ENCODE measurements at regions not wholly inside any gene's neighbourhood (a gene's known extent, or its start where the extent isn't known, plus 50 kb on each side); places are given as distances from the start of the nearest gene placed in this dataset.
"Not testable (repeated sequence)": the region's sequence is repeated elsewhere in the genome, so short reads cannot be mapped to it uniquely, and the experiment has no call there.

DNA sequence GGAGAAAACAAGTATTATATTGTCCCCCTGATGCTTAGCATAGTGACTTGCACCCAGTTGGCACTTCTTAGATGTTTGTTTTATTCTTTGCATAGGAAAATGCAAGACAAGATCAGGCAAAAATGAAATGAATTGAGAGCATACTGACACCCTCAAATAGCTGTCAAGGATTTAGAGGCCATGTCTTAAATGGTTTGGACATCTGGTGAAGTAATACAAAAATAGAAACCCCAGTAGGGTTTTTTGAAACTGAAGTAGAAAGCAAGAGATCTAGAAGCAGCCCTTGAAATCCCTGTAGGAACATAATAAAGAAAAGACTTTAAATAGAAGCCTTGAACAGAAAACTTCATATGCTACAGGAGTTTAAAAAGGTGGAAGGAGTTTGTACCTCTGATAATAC lies 174.3 kb downstream of the ANXA1 start:
- no peaks in the 10 kb centered on the region for H3K27me3 ChIP-seq (ENCODE audit: insufficient read depth)
- H3K4me3 Mint-ChIP-seq: no peak overlapping the region
- no peak overlapping the region for H3K4me3 ChIP-seq
- no peaks in the 10 kb centered on the region for H3K4me1 ChIP-seq (ENCODE audit: insufficient read depth)
- H4K20me1 ChIP-seq (replicated peaks; ENCODE audit: insufficient read depth): no peaks in the 10 kb centered on the region
- H3K27ac ChIP-seq (ENCODE audit: low read depth): no peak overlapping the region
- DNase-seq (ENCODE audit: low spot score) (no peak), ATAC-seq (no peak)
- no peaks in the 10 kb centered on the region for H3K36me3 ChIP-seq (ENCODE audit: insufficient read depth)
- H3K9me3 Mint-ChIP-seq: no peaks in the 10 kb centered on the region
- H3F3A ChIP-seq (replicated peaks; ENCODE audit: low read depth): no peaks in the 10 kb centered on the region
- TF ChIP-seq CREB1 (CRISPR knock-in tag; IDR thresholded peaks at IDR 0.05; ENCODE audit: low read depth) (no peak), JUNB (IDR thresholded peaks at IDR 0.05; ENCODE audit: unreplicated experiment) (no peak)
- H3K27me3 Mint-ChIP-seq (ENCODE audit: insufficient read depth, low read depth, poor library complexity): peaks cover 2% of the 10 kb centered on the region
- no peaks in the 10 kb centered on the region for H3K79me2 ChIP-seq (replicated peaks; ENCODE audit: insufficient read depth)
- no peaks in the 10 kb centered on the region for H3K36me3 Mint-ChIP-seq (ENCODE audit: low read depth)
- no peaks in the 10 kb centered on the region for H3K9me2 ChIP-seq (ENCODE audit: insufficient read depth)
- no peak overlapping the region for H3K27ac Mint-ChIP-seq
- no peaks in the 10 kb centered on the region for H3K4me1 Mint-ChIP-seq
- no peak overlapping the region for H3K4me2 ChIP-seq
- no peak overlapping the region for H2AFZ ChIP-seq

GRCh38 chr9:73327149-73327548 lies 175.5 kb downstream of the ANXA1 start:
- H3K9me3 Mint-ChIP-seq: no peaks in the 10 kb centered on the region
- ATAC-seq (no peak), DNase-seq (ENCODE audit: low spot score) (no peak)

DNA sequence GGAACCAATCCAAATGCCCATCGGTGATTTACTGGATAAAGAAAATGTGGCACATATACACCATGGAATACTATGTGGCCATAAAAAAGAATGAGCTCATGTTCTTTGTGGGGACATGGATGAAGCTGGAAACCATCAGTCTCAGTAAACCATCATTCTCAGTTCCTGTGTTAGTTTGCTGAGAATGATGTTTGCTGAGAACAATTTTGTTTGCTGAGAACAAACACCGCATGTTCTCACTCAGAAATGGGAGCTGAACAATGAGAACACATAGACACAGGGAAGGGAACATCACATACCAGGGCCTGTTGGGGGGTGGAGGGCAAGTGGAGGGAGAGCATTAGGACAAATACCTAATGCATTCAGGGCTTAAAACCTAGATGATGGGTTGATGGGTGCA lies 185.5 kb downstream of the ANXA1 start:
- not testable (repeated sequence) for H3K4me2 ChIP-seq; H3K36me3 Mint-ChIP-seq (ENCODE audit: low read depth); H3K27ac Mint-ChIP-seq; H3K4me3 ChIP-seq; H3K79me2 ChIP-seq (replicated peaks; ENCODE audit: insufficient read depth); H3K27me3 Mint-ChIP-seq (ENCODE audit: insufficient read depth, low read depth, poor library complexity); H3K27ac ChIP-seq (ENCODE audit: low read depth); H3K9me2 ChIP-seq (ENCODE audit: insufficient read depth); H3F3A ChIP-seq (replicated peaks; ENCODE audit: low read depth); H3K4me3 Mint-ChIP-seq; H3K4me1 ChIP-seq (ENCODE audit: insufficient read depth); ATAC-seq; H2AFZ ChIP-seq; H4K20me1 ChIP-seq (replicated peaks; ENCODE audit: insufficient read depth); H3K4me1 Mint-ChIP-seq; H3K9me3 Mint-ChIP-seq; H3K27me3 ChIP-seq (ENCODE audit: insufficient read depth); DNase-seq (ENCODE audit: low spot score); H3K36me3 ChIP-seq (ENCODE audit: insufficient read depth)

More at GRCh38 chr9:73327149-73327548, 175.5 kb downstream of the ANXA1 start:
- Histone ChIP-seq H3K79me2 (replicated peaks; ENCODE audit: insufficient read depth) (no peaks in the 10 kb centered on the region), H3K4me2 (no peak overlapping the region), H3K27ac (ENCODE audit: low read depth) (no peak overlapping the region), H3F3A (replicated peaks; ENCODE audit: low read depth) (no peaks in the 10 kb centered on the region), H3K36me3 (ENCODE audit: insufficient read depth) (no peaks in the 10 kb centered on the region), H3K27me3 (ENCODE audit: insufficient read depth) (no peaks in the 10 kb centered on the region), H3K9me2 (ENCODE audit: insufficient read depth) (no peaks in the 10 kb centered on the region), H3K4me1 (ENCODE audit: insufficient read depth) (no peaks in the 10 kb centered on the region), H2AFZ (no peak overlapping the region), H3K4me3 (no peak overlapping the region), H4K20me1 (replicated peaks; ENCODE audit: insufficient read depth) (no peaks in the 10 kb centered on the region)
- TF ChIP-seq NANOG (IDR thresholded peaks at IDR 0.05; ENCODE audit: borderline replicate concordance): no peak
- TF ChIP-seq CREB1 (CRISPR knock-in tag; IDR thresholded peaks at IDR 0.05; ENCODE audit: low read depth): no peak
- H3K4me1 Mint-ChIP-seq: peaks cover 3% of the 10 kb centered on the region; the same call in 2 of the 3 replicates
- H3K4me3 Mint-ChIP-seq: no peak overlapping the region
- no peak overlapping the region for H3K27ac Mint-ChIP-seq
- H3K27me3 Mint-ChIP-seq (ENCODE audit: insufficient read depth, low read depth, poor library complexity): peaks cover 2% of the 10 kb centered on the region
- no peaks in the 10 kb centered on the region for H3K36me3 Mint-ChIP-seq (ENCODE audit: low read depth)

GRCh38 chr9:73344060-73344459 lies 192.4 kb downstream of the ANXA1 start:
- Histone ChIP-seq H3K27me3 (ENCODE audit: insufficient read depth) (no peaks in the 10 kb centered on the region), H3F3A (replicated peaks; ENCODE audit: low read depth) (no peaks in the 10 kb centered on the region), H4K20me1 (replicated peaks; ENCODE audit: insufficient read depth) (no peaks in the 10 kb centered on the region), H3K9me2 (ENCODE audit: insufficient read depth) (no peaks in the 10 kb centered on the region), H3K79me2 (replicated peaks; ENCODE audit: insufficient read depth) (no peaks in the 10 kb centered on the region), H2AFZ (no peak overlapping the region), H3K27ac (ENCODE audit: low read depth) (no peak overlapping the region), H3K4me3 (no peak overlapping the region), H3K36me3 (ENCODE audit: insufficient read depth) (no peaks in the 10 kb centered on the region), H3K4me2 (no peak overlapping the region), H3K4me1 (ENCODE audit: insufficient read depth) (no peaks in the 10 kb centered on the region)
- Mint-ChIP-seq H3K4me3 (no peak overlapping the region), H3K4me1 (peaks cover 7% of the 10 kb centered on the region), H3K27me3 (ENCODE audit: insufficient read depth, low read depth, poor library complexity) (peaks cover 2% of the 10 kb centered on the region), H3K27ac (no peak overlapping the region), H3K36me3 (ENCODE audit: low read depth) (no peaks in the 10 kb centered on the region), H3K9me3 (no peaks in the 10 kb centered on the region)
- DNase-seq (ENCODE audit: low spot score) (no peak), ATAC-seq (no peak)
- no peak for TF ChIP-seq ZNF114 (CRISPR knock-in tag; IDR thresholded peaks at IDR 0.05)
- TF ChIP-seq JUNB (IDR thresholded peaks at IDR 0.05; ENCODE audit: unreplicated experiment): no peak
- no peak for TF ChIP-seq EZH2phosphoT487 (IDR thresholded peaks at IDR 0.05; ENCODE audit: unreplicated experiment)
- TF ChIP-seq EZH2 (IDR thresholded peaks at IDR 0.05; ENCODE audit: low read depth, unreplicated experiment): no peak
- TF ChIP-seq CREB1 (CRISPR knock-in tag; IDR thresholded peaks at IDR 0.05; ENCODE audit: low read depth): no peak
- no peak for TF ChIP-seq NANOG (IDR thresholded peaks at IDR 0.05; ENCODE audit: borderline replicate concordance)
- TF ChIP-seq ETS1 (IDR thresholded peaks at IDR 0.05): no peak
- TF ChIP-seq POLR2AphosphoS5 (IDR thresholded peaks at IDR 0.05; ENCODE audit: low read depth): no peak
- no peak for TF ChIP-seq REST (IDR thresholded peaks at IDR 0.05; ENCODE audit: unreplicated experiment)
- no peak for TF ChIP-seq ZNF331 (CRISPR knock-in tag; IDR thresholded peaks at IDR 0.05; ENCODE audit: low read depth)
- TF ChIP-seq STAT1 (IDR thresholded peaks at IDR 0.05; ENCODE audit: unreplicated experiment): no peak
